GM12878 (cell line): ENCODE measurements at regions not wholly inside any gene's neighbourhood (a gene's known extent, or its start where the extent isn't known, plus 50 kb on each side); places are given as distances from the start of the nearest gene placed in this dataset.

Source experiments
- ATAC-seq: fragments of 200-7000 bp; cut with Tn5 transposase; 3 replicates; pipeline ENCODE4 v1.9.1; 2020; ENCODE audit warnings: mild to moderate bottlenecking, moderate library complexity
- BruUV-seq: library from RNA; stranded (reverse); fragments of 400-500 nt; replicated peaks from 2 replicates; lab custom pipeline; 2021; lab: Mats Ljungman, UMichigan
- CTCF ChIA-PET: fragments of 300-600 bp; sonication (Branson Sonifier 250); formaldehyde crosslinking; extraction: SDS; loops from one replicate; lab custom pipeline; 2021; ENCODE audit warnings: inconsistent platforms; lab: Yijun Ruan, JAX
- POLR2A ChIA-PET: fragments of 350-600 bp; formaldehyde crosslinking; extraction: SDS; loops from one replicate; lab custom pipeline; 2021; ENCODE audit warnings: inconsistent platforms; lab: Charles Lee
- RAD21 ChIA-PET: fragments of 300-600 bp; sonication (Branson Sonifier 250); formaldehyde crosslinking; loops from one replicate; lab custom pipeline; 2023; ENCODE audit warnings: antibody characterized with exemption; ENCODE audit not compliant: unreplicated experiment; lab: Charles Lee
- SMC1A ChIA-PET: fragments of 300-600 bp; sonication (Branson Sonifier 250); formaldehyde crosslinking; loops from one replicate; lab custom pipeline; 2023; ENCODE audit not compliant: unreplicated experiment, uncharacterized antibody; lab: Charles Lee
- DNase-seq: peaks from one replicate; pipeline ENCODE4 v3.0.0-alpha.2; 2011; ENCODE audit warnings: low read depth, low spot score
- FAIRE-seq: peaks from 3 replicates; lab custom pipeline; 2011; peaks lifted over from hg19 to GRCh38; lab: Jason Lieb, UNC
- H2AFZ ChIP-seq: 2 replicates; pipeline ENCODE4 v1.6.0; 2011; ENCODE audit warnings: low read depth, low read length, control low read depth; ENCODE audit not compliant: control insufficient read depth
- H3K27ac ChIP-seq: 2 replicates; pipeline ENCODE4 v1.5.1; 2011; ENCODE audit warnings: control low read depth; ENCODE audit not compliant: control insufficient read depth, insufficient read depth
- H3K27me3 ChIP-seq, 2 experiments: replicated peaks in 1 of 2; 2 replicates each; pipeline versions ENCODE4 v1.6.0 to v1.6.1; 2011; ENCODE audit warnings: low read length in 1 of 2; ENCODE audit not compliant: control insufficient read depth in 2 of 2, insufficient read depth in 2 of 2
- H3K36me3 ChIP-seq, 2 experiments: 2 replicates each; pipeline ENCODE4 v1.5.1; 2011; ENCODE audit warnings: low read length in 1 of 2; ENCODE audit not compliant: control insufficient read depth in 2 of 2, insufficient read depth in 2 of 2
- H3K4me1 ChIP-seq: 2 replicates; pipeline ENCODE4 v1.6.1; 2011; ENCODE audit warnings: mild to moderate bottlenecking, low read length, moderate library complexity, mixed read lengths; ENCODE audit not compliant: control insufficient read depth, insufficient read depth
- H3K4me2 ChIP-seq: 2 replicates; pipeline ENCODE4 v1.6.0; 2011; ENCODE audit warnings: control low read depth; ENCODE audit not compliant: control insufficient read depth, insufficient read depth
- H3K4me3 ChIP-seq: fragments of 200-600 bp; sonication (generic); 2 replicates; pipeline ENCODE4 v1.5.1; 2016
- H3K79me2 ChIP-seq: 2 replicates; pipeline ENCODE4 v1.6.0; 2011; ENCODE audit warnings: low read length; ENCODE audit not compliant: control insufficient read depth, insufficient read depth
- H3K9ac ChIP-seq: 2 replicates; pipeline ENCODE4 v1.8.0; 2011; ENCODE audit warnings: low read length, control low read depth, mixed read lengths; ENCODE audit not compliant: control insufficient read depth, insufficient read depth
- H3K9me3 ChIP-seq: replicated peaks from 3 replicates; pipeline ENCODE4 v1.5.1; 2011; ENCODE audit warnings: mild to moderate bottlenecking, low read length; ENCODE audit not compliant: control insufficient read depth, insufficient read depth
- H4K20me1 ChIP-seq: 2 replicates; pipeline ENCODE4 v1.6.0; 2011; ENCODE audit not compliant: control insufficient read depth, insufficient read depth
- CEBPZ ChIP-seq: fragments of 150-350 bp; IDR thresholded peaks from 2 replicates; pipeline ENCODE4 v1.6.1; 2016; ENCODE audit warnings: low read depth, low read length
- DPF2 ChIP-seq: fragments of 450-650 bp; IDR thresholded peaks from 2 replicates; pipeline ENCODE4 v1.6.1; 2017; ENCODE audit warnings: mild to moderate bottlenecking
- ELK1 ChIP-seq: IDR thresholded peaks from 2 replicates; pipeline ENCODE4 v1.6.1; 2012; ENCODE audit warnings: low read depth, low read length, improper control_type of control experiment
- NBN ChIP-seq: fragments of 450-650 bp; IDR thresholded peaks from 2 replicates; pipeline ENCODE4 v1.6.1; 2016
- NFXL1 ChIP-seq: fragments of 450-650 bp; IDR thresholded peaks from 2 replicates; pipeline ENCODE4 v1.6.1; 2017; ENCODE audit warnings: antibody characterized with exemption, mild to moderate bottlenecking, borderline replicate concordance
- RCOR1 ChIP-seq: conservative IDR thresholded peaks from 2 replicates; pipeline ENCODE4 v1.6.1; 2012; ENCODE audit warnings: low read depth, low read length, improper control_type of control experiment
- SIN3A ChIP-seq: IDR thresholded peaks from 2 replicates; pipeline ENCODE4 v1.6.1; 2012; ENCODE audit warnings: low read depth, low read length, improper control_type of control experiment
- ZBTB4 ChIP-seq: fragments of 450-650 bp; formaldehyde crosslinking; IDR thresholded peaks from 2 replicates; pipeline ENCODE4 v1.4.0; 2022; ENCODE audit warnings: mild to moderate bottlenecking, moderate library complexity
- ZBTB40 ChIP-seq: fragments of 450-650 bp; IDR thresholded peaks from 2 replicates; pipeline ENCODE4 v1.6.1; 2016; ENCODE audit warnings: mild to moderate bottlenecking, moderate library complexity, borderline replicate concordance
- ZNF217 ChIP-seq: fragments of 450-650 bp; IDR thresholded peaks from 2 replicates; pipeline ENCODE4 v1.6.1; 2017; ENCODE audit warnings: antibody characterized with exemption, mild to moderate bottlenecking
- WGBS: methylation state at CpG from one replicate; pipeline ENCODE4 v1.1.6; 2016; ENCODE audit warnings: low lambda C conversion rate; ENCODE audit not compliant: insufficient replicate concordance, insufficient coverage; ENCODE audit errors: missing lambda C conversion rate; 5-methylcytosine and 5-hydroxymethylcytosine counted together
- in situ Hi-C: fragments of 300-500 bp; cut with MboI; formaldehyde crosslinking; loops from 9 replicates; pipeline ENCODE4 v1.14.3; 2018; ENCODE audit warnings: mixed read lengths
- intact Hi-C: fragments of 100-400 bp; cut with micrococcal nuclease; formaldehyde crosslinking; loops from one replicate; pipeline ENCODE4 v1.14.2; 2022; ENCODE audit not compliant: unreplicated experiment
- TF ChIP-seq, protein P1 (sequence below): fragments of 450-650 bp; IDR thresholded peaks from 2 replicates; pipeline ENCODE4 v1.6.1; 2014; ENCODE audit warnings: mild to moderate bottlenecking

GRCh38 chr15:38873158-38873557, 308.5 kb upstream of the RASGRP1 start:
- Histone ChIP-seq H3K4me1 (no peaks in the 10 kb centered on the region), H4K20me1 (no peaks in the 10 kb centered on the region), H3K27ac (no peak overlapping the region), H3K79me2 (no peaks in the 10 kb centered on the region), H3K4me2 (no peak overlapping the region), H3K4me3 (no peak overlapping the region), H3K9me3 (no peaks in the 10 kb centered on the region), H3K36me3 (no peaks in the 10 kb centered on the region), H3K9ac (no peak overlapping the region), H2AFZ (no peak overlapping the region), H3K27me3 (no peaks in the 10 kb centered on the region)
- FAIRE-seq (no peak), DNase-seq (no peak), ATAC-seq (no peak)
- no TSS peak for BruUV-seq
- POLR2A ChIA-PET: no interaction called here
- CTCF ChIA-PET: interaction anchor here (0.7 to 0.8 kb wide), 2 partner anchors 9 to 249 kb away, joined by 3 read pairs; no protein-coding TSS in a partner anchor
- intact Hi-C loops (no loop called here), in situ Hi-C loops (no loop called here)
- 31% methylated on average over 4 of the region's 4 CpGs for WGBS
- RAD21 ChIA-PET: no interaction called here
- SMC1A ChIA-PET: no interaction called here
- TF ChIP-seq RCOR1: no peak
- TF ChIP-seq NFXL1: no peak
- TF ChIP-seq, protein P1, sequence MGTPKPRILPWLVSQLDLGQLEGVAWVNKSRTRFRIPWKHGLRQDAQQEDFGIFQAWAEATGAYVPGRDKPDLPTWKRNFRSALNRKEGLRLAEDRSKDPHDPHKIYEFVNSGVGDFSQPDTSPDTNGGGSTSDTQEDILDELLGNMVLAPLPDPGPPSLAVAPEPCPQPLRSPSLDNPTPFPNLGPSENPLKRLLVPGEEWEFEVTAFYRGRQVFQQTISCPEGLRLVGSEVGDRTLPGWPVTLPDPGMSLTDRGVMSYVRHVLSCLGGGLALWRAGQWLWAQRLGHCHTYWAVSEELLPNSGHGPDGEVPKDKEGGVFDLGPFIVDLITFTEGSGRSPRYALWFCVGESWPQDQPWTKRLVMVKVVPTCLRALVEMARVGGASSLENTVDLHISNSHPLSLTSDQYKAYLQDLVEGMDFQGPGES: no peak
- TF ChIP-seq SIN3A: no peak
- no peak for TF ChIP-seq NBN
- no peak for TF ChIP-seq ZBTB4 (CRISPR knock-in tag)
- TF ChIP-seq CEBPZ: no peak
- no peak for TF ChIP-seq ZBTB40
- no peak for TF ChIP-seq DPF2
- no peak for TF ChIP-seq ZNF217
- TF ChIP-seq ELK1: no peak
